ENCODE measurements at regions not wholly inside any gene's neighbourhood (a gene's known extent, or its start where the extent isn't known, plus 50 kb on each side); places are given as distances from the start of the nearest gene placed in this dataset.
"Not testable (repeated sequence)": the region's sequence is repeated elsewhere in the genome, so short reads cannot be mapped to it uniquely, and the experiment has no call there.

GRCh38 chr10:20582041-20582440 lies 315.1 kb downstream of the NEBL start:
- Mint-ChIP-seq H3K4me1 (ENCODE audit: unreplicated experiment) (no peaks in the 10 kb centered on the region), H3K27me3 (ENCODE audit: unreplicated experiment) (no peaks in the 10 kb centered on the region)
- no peak for TF ChIP-seq CTCF (IDR thresholded peaks at IDR 0.05; ENCODE audit: unreplicated experiment)

GRCh38 chr10:20573924-20574323 lies 323.2 kb downstream of the NEBL start:
- Mint-ChIP-seq H3K4me1 (ENCODE audit: unreplicated experiment) (peaks cover 16% of the 10 kb centered on the region), H3K4me3 (ENCODE audit: unreplicated experiment) (no peak overlapping the region), H3K9me3 (ENCODE audit: unreplicated experiment) (no peaks in the 10 kb centered on the region), H3K36me3 (ENCODE audit: low read depth, unreplicated experiment) (no peaks in the 10 kb centered on the region), H3K27ac (ENCODE audit: unreplicated experiment) (peak overlapping the region; percentile 20), H3K27me3 (ENCODE audit: unreplicated experiment) (no peaks in the 10 kb centered on the region)
- TF ChIP-seq CTCF (IDR thresholded peaks at IDR 0.05; ENCODE audit: unreplicated experiment) = no peak
- no peak for DNase-seq (ENCODE audit: low spot score)

More at GRCh38 chr10:20582041-20582440, 315.1 kb downstream of the NEBL start:
- Mint-ChIP-seq H3K27ac (ENCODE audit: unreplicated experiment) (no peak overlapping the region), H3K9me3 (ENCODE audit: unreplicated experiment) (peaks cover 3% of the 10 kb centered on the region), H3K4me3 (ENCODE audit: unreplicated experiment) (no peak overlapping the region), H3K36me3 (ENCODE audit: low read depth, unreplicated experiment) (peaks cover 11% of the 10 kb centered on the region)
- DNase-seq (ENCODE audit: low spot score) = no peak

- not testable (repeated sequence) for H3K36me3 Mint-ChIP-seq (ENCODE audit: low read depth, unreplicated experiment); H3K4me1 Mint-ChIP-seq (ENCODE audit: unreplicated experiment); H3K4me3 Mint-ChIP-seq (ENCODE audit: unreplicated experiment); H3K27ac Mint-ChIP-seq (ENCODE audit: unreplicated experiment); DNase-seq (ENCODE audit: low spot score); H3K27me3 Mint-ChIP-seq (ENCODE audit: unreplicated experiment); H3K9me3 Mint-ChIP-seq (ENCODE audit: unreplicated experiment)
Measured at GRCh38 chr10:20555990-20556389, 341.1 kb downstream of the NEBL start.

GRCh38 chr10:20552382-20552781 lies 344.7 kb downstream of the NEBL start:
- no peak for DNase-seq (ENCODE audit: low spot score)
- Mint-ChIP-seq H3K4me1 (ENCODE audit: unreplicated experiment) (no peaks in the 10 kb centered on the region), H3K27ac (ENCODE audit: unreplicated experiment) (no peak overlapping the region), H3K9me3 (ENCODE audit: unreplicated experiment) (no peaks in the 10 kb centered on the region), H3K4me3 (ENCODE audit: unreplicated experiment) (no peak overlapping the region), H3K36me3 (ENCODE audit: low read depth, unreplicated experiment) (no peaks in the 10 kb centered on the region), H3K27me3 (ENCODE audit: unreplicated experiment) (peaks cover 2% of the 10 kb centered on the region)
- no peak for TF ChIP-seq CTCF (IDR thresholded peaks at IDR 0.05; ENCODE audit: unreplicated experiment)

GRCh38 chr10:20551761-20552160 lies 345.4 kb downstream of the NEBL start:
- TF ChIP-seq CTCF (IDR thresholded peaks at IDR 0.05; ENCODE audit: unreplicated experiment) = no peak
- DNase-seq (ENCODE audit: low spot score) = no peak
- Mint-ChIP-seq H3K9me3 (ENCODE audit: unreplicated experiment) (no peaks in the 10 kb centered on the region), H3K36me3 (ENCODE audit: low read depth, unreplicated experiment) (no peaks in the 10 kb centered on the region), H3K4me1 (ENCODE audit: unreplicated experiment) (no peaks in the 10 kb centered on the region), H3K27me3 (ENCODE audit: unreplicated experiment) (no peaks in the 10 kb centered on the region), H3K4me3 (ENCODE audit: unreplicated experiment) (no peak overlapping the region), H3K27ac (ENCODE audit: unreplicated experiment) (no peak overlapping the region)

Data from endothelial cell (in vitro differentiated cells).